ENCODE measurements at regions not wholly inside any gene's neighbourhood (a gene's known extent, or its start where the extent isn't known, plus 50 kb on each side); places are given as distances from the start of the nearest gene placed in this dataset.
A peak's percentile ranks its signal among the peaks of the same experiment; 100 is the strongest.

GRCh38 chr17:79219208-79219935 is 144.7 kb downstream of the ENGASE start:
- no peak for DNase-seq (ENCODE audit: low spot score)

DNA sequence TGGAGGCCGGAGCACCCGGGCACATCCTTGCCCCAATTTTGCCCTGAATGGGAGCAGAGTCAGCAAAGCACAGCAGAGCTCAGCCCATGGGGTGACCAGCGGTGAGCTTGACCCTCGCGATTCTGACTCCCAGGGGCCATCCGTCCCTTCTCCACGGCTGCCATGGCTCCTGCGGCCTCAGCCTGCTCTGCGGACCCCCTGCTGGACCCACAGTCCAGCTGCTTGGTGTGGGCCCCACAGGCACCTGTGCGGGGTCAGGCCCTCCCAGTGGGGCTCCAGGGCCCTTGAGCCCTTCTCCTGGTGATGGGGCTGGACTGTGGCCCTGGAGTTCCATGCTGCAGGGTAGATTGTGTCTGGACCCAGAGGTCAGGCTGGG is 144.2 kb downstream of the ENGASE start:
- DNase-seq (ENCODE audit: low spot score): no peak

- DNase-seq (ENCODE audit: low spot score): no peak
These were observed 143.7 kb downstream of the ENGASE start for GRCh38 chr17:79218175-79218824.

- no peak for DNase-seq (ENCODE audit: low spot score)
These were observed 143.0 kb downstream of the ENGASE start for GRCh38 chr17:79217473-79218135.

DNA sequence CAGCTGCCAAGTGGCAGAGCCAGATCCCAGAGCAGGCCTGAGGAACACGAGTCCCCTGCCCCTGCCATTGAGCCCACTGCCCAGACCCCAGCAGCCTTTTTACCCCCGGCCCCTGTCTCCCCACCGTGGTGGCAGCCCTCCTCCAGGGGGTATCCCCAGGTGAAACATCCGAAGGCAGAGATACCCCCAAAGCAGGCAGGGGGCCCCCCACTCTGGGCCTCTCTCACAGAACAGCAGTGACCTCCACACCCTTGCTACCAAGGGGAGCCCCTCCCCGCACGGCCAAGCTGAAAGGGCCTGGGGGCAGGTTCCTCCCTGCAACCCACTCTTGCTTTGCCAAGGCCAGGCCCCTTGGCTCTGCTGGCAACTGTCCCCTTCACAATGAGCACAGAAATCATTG is 142.2 kb downstream of the ENGASE start:
- DNase-seq (ENCODE audit: low spot score): no peak

GRCh38 chr17:79216391-79216790 is 141.8 kb downstream of the ENGASE start:
- DNase-seq (ENCODE audit: low spot score): no peak

GRCh38 chr17:79215631-79216030 is 141.0 kb downstream of the ENGASE start:
- DNase-seq (ENCODE audit: low spot score): no peak

DNA sequence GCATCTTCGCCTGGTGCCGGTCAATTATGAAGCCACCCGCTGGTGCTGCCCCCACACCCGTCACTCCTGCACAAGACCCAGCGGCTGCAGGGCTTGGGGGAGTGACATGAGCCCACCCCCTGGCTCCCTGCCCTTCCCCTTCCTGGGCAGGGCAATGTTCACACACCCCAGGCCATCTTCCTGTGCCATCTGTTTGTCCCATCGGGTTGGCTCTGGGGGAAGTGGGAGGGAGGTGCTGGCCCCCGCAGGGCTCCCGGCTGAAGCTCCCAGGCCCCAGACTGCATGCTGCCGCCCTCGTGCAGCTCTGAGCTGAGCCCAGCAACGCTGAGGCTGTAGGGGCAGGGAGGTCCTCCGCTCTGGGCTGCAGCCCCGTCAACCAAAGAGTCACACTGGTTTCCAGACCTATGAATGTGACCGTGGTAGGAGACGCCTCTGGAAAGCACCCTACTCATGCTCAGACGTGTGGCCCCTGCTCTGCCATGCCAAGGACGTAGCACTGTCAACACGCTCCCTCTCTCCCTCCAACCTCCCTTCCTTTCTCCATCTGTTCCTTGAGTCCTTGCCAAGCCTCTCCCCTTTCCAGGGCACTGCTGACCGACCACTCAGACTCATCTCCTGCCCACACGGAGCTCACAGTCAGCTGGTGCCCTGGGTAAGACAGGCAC is 140.4 kb downstream of the ENGASE start:
- no peak for DNase-seq (ENCODE audit: low spot score)

DNA sequence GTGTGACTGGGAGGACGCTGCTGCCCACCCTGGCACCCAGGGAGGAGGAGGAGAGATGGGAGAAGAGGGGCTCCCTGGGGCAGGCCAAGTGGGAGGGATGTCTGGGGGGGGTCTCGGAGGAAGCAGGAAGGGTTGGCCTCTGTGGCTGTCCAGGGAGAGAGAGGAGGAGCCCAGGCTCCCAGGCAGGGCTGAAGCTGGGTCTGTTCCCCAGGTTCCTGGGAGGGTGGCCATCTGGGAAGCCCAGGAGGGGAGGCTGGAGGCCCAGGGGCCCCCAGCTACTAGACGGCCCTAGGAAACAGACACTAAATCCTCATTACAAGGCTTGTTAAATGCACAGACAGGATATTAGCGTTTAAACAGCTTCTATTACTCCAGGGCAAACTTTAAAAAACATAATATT is 139.8 kb downstream of the ENGASE start:
- no peak for DNase-seq (ENCODE audit: low spot score)

GRCh38 chr17:79213305-79213704 is 138.7 kb downstream of the ENGASE start:
- no peak for DNase-seq (ENCODE audit: low spot score)

- DNase-seq (ENCODE audit: low spot score): no peak
These were observed 137.8 kb downstream of the ENGASE start for GRCh38 chr17:79212149-79213087.

- no peak for DNase-seq (ENCODE audit: low spot score)
These were observed 136.6 kb downstream of the ENGASE start for GRCh38 chr17:79211061-79211770.

DNA sequence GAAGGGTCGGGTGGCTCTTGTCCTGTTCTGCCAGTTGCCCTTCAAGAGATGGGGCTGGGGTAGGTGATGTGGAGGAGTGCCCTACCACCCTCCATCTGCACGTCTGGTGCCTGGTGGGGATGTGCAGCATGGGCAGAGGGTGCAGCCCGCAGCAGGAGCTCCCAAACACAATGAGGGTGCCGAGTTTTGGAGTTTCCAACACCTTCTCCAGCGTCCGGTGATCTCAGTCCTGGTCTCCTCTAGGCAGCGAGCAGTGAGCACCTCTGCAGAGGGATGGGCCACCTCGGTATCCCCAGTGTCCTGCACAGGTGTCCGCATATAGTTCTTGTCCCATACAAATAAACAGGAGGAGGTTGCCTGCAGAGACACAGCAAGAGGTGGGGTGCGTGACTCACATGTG is 136.0 kb downstream of the ENGASE start:
- DNase-seq (ENCODE audit: low spot score): no peak

GRCh38 chr17:79207960-79208359 is 133.3 kb downstream of the ENGASE start:
- no peak for DNase-seq (ENCODE audit: low spot score)

GRCh38 chr17:79205688-79206205 is 131.1 kb downstream of the ENGASE start:
- DNase-seq (ENCODE audit: low spot score): no peak

GRCh38 chr17:79204261-79204660 is 129.6 kb downstream of the ENGASE start:
- no peak for DNase-seq (ENCODE audit: low spot score)

DNA sequence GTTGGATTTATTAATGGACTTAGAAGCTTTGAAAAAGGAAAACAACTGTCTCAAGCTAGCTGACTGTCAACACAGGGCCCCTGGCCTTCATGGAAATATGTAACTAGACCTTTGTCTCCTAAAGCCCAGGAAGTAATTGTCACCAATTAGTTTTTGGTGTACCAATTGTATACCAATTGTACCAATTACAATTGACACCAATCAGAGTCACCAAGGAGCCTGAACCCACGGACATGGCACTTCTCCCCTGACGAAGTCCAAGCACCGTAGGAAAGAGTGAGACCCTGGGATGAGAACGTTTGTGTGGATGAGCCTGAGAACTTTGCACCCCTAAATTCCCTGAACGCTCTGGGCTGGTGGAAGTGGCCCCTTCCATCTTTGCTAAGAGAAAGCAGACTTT is 129.0 kb downstream of the ENGASE start:
- DNase-seq (ENCODE audit: low spot score): no peak

DNA sequence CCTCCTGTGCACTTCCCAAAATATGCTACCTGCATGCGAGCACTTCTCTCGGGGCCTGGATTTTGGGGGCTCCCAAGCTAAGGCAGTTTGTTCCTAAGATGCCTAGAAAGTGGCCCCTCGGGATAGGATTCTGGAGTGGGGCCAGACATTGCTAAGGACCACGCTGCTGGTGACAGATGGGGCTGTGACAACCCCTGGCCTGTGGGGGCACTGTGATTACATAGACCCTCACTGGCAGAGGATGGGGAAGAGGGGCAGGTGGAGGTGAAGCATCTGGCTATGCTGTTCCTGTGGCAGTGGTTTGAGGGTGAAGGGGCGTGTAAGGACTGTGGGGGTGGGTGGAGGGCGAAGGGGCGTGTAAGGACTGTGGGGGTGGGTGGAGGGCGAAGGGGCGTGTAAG is 128.4 kb downstream of the ENGASE start:
- DNase-seq (ENCODE audit: low spot score): no peak

DNA sequence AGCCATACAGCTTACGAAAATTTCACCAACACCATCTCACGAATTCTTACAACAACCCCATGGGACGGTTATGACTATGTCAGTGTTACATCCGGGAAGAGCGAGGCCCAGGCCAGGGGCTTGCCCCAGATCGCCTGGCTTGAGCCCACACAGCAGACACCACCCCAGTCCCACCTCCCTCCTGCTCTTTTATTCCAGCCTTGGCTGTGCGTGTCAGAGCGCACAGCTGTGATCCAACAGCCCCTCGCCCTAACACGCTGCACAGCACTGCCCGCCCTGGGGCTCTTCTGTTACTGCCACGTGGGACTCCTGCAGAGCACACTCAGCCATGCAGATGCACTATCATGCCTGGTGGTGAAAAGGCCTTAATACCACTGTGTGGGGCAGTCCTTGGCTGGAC is 127.9 kb downstream of the ENGASE start:
- DNase-seq (ENCODE audit: low spot score): no peak

DNA sequence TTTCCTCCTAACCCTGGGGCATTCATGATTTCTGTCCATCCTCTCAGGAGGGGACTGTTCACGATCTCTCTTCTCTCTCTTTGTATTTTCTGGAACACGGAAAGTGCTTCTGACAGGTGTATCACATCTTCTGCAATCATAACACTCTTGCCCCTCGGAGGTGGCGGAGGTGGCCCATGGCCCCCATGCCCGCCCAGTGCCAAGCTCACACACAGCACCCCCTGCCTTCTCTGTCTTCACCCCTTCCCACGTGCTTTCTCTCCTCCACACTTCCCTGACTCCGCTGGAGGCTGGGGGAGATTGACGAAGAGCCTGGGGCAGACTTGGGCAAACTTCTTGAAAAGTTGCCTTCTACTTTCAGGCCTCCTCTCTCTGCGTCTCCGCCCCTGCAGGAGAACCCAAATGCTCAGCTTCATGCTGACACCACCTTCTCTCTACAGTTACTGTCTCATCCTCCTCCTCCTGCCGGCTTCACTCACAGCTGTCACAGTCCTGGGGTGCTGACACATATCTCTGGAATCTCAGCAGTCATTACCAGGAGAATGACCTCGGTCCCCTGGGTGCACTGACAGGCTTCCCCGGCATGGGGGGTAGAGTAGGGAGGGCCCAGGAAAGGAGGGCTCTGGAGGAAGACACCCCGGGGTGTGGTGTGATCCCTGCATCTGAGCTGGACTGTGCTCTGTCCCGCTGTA is 127.1 kb downstream of the ENGASE start:
- DNase-seq (ENCODE audit: low spot score): peak; percentile 72

Measured in GM03348 (cell line).